ENCODE measurements at regions not wholly inside any gene's neighbourhood (a gene's known extent, or its start where the extent isn't known, plus 50 kb on each side); places are given as distances from the start of the nearest gene placed in this dataset.

GRCh38 chr2:213219816-213220215 lies 64.4 kb upstream of the SPAG16 start:
- TF ChIP-seq EZH2 (IDR thresholded peaks at IDR 0.05; ENCODE audit: insufficient read depth, poor library complexity, severe bottlenecking) (no peak), EZH2phosphoT487 (IDR thresholded peaks at IDR 0.05; ENCODE audit: insufficient read depth, low read depth) (no peak)
